H1 (cell line): ENCODE measurements at regions not wholly inside any gene's neighbourhood (a gene's known extent, or its start where the extent isn't known, plus 50 kb on each side); places are given as distances from the start of the nearest gene placed in this dataset.
A peak's percentile ranks its signal among the peaks of the same experiment; 100 is the strongest.

Experiments
- ATF3 ChIP-seq: IDR thresholded peaks from 2 replicates; pipeline ENCODE4 v1.6.1; 2011; ENCODE audit warnings: low read depth, mild to moderate bottlenecking, low read length; ENCODE audit not compliant: insufficient read depth
- CHD7 ChIP-seq: fragments of 300-600 bp; sonication (generic); IDR thresholded peaks from 2 replicates; pipeline ENCODE4 v1.7.1; 2012; ENCODE audit warnings: low read length, moderate library complexity, mild to moderate bottlenecking, inconsistent platforms; ENCODE audit not compliant: insufficient replicate concordance
- CREB1 ChIP-seq: IDR thresholded peaks from 2 replicates; pipeline ENCODE4 v1.6.1; 2012; ENCODE audit warnings: inconsistent platforms
- EGR1 ChIP-seq: IDR thresholded peaks from 2 replicates; pipeline ENCODE4 v1.6.1; 2011; ENCODE audit warnings: low read depth, low read length, borderline replicate concordance
- FOSL1 ChIP-seq: IDR thresholded peaks from 2 replicates; pipeline ENCODE4 v1.6.1; 2011; ENCODE audit warnings: mild to moderate bottlenecking, low read depth, low read length, moderate library complexity; ENCODE audit not compliant: insufficient read depth
- NANOG ChIP-seq: IDR thresholded peaks from 2 replicates; pipeline ENCODE4 v1.6.1; 2011; ENCODE audit warnings: low read length, low read depth, mild to moderate bottlenecking, inconsistent platforms; ENCODE audit not compliant: insufficient read depth, poor library complexity, severe bottlenecking
- PHF8 ChIP-seq: fragments of 200-600 bp; sonication (generic); conservative IDR thresholded peaks from 2 replicates; pipeline ENCODE4 v1.7.1; 2012; ENCODE audit warnings: low read depth, mild to moderate bottlenecking, inconsistent platforms, low read length, moderate library complexity
- RBBP5 ChIP-seq: IDR thresholded peaks from 2 replicates; pipeline ENCODE4 v1.7.1; 2012; ENCODE audit warnings: low read depth, mild to moderate bottlenecking, inconsistent platforms, low read length, moderate library complexity, borderline replicate concordance
- SIN3A ChIP-seq, 2 experiments: IDR thresholded peaks in 1 of 2; conservative IDR thresholded peaks in 1 of 2; 2 replicates each; pipeline ENCODE4 v1.6.1; 2011 to 2012; ENCODE audit warnings: low read length in 2 of 2, improper control_type of control experiment in 1 of 2, low read depth in 1 of 2, mild to moderate bottlenecking in 1 of 2
- SRF ChIP-seq: IDR thresholded peaks from 2 replicates; pipeline ENCODE4 v1.6.1; 2011; ENCODE audit warnings: mild to moderate bottlenecking, low read depth, low read length, moderate library complexity
- TCF12 ChIP-seq: IDR thresholded peaks from 2 replicates; pipeline ENCODE4 v1.6.1; 2011; ENCODE audit warnings: low read depth, mild to moderate bottlenecking, low read length
- TEAD4 ChIP-seq: IDR thresholded peaks from 2 replicates; pipeline ENCODE4 v1.6.1; 2012; ENCODE audit warnings: low read depth, low read length, inconsistent platforms, mixed read lengths

DNA sequence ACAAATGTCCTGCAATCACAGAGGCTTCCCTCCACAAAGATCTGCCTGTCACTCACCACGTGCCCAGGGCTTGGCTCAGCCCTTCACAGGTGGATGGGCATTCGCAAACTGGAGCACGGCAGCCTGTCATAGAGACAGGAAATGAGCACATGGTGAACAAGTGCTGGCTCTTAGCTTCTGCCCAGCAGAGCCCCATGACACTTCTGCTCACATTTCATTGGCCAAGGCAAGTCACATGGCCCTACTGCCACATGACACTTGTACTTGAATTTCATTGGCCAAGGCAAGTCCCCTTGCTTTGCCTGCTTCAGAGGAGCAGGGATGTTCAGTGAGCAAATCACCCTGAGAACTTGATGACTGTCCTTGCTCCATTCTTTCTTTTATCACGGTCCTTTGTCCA is 110.8 kb upstream of the PPP2R2D start (continued):
- no peak for TF ChIP-seq CHD7
- no peak for TF ChIP-seq TCF12
- no peak for TF ChIP-seq SIN3A (conservative IDR thresholded peaks at IDR 0.05 in 1 of 2, IDR thresholded peaks at IDR 0.05 in 1 of 2; ENCODE audit: low read depth in 1 of 2, low read length in 2 of 2)
- no peak for TF ChIP-seq RBBP5
- TF ChIP-seq PHF8 = no peak
- TF ChIP-seq TEAD4 = no peak
- no peak for TF ChIP-seq FOSL1
- no peak for TF ChIP-seq CREB1
- TF ChIP-seq EGR1 = no peak
- TF ChIP-seq NANOG = no peak
- TF ChIP-seq ATF3 = peak; percentile 65
- TF ChIP-seq SRF = no peak
